Mammary epithelial cell (primary cell): ENCODE measurements at regions not wholly inside any gene's neighbourhood (a gene's known extent, or its start where the extent isn't known, plus 50 kb on each side); places are given as distances from the start of the nearest gene placed in this dataset.

Source experiments
- CTCF ChIP-seq, 2 donors: IDR thresholded peaks in 1 of 2; conservative IDR thresholded peaks in 1 of 2; 2 replicates each; pipeline ENCODE4 v1.5.1; 2011 to 2012; ENCODE audit warnings: inconsistent platforms in 2 of 2, low read length in 2 of 2, mild to moderate bottlenecking in 2 of 2, control low read depth in 1 of 2, low read depth in 1 of 2; ENCODE audit not compliant: insufficient read depth in 1 of 2; ENCODE audit errors: extremely low read depth in 1 of 2
- EZH2 ChIP-seq: IDR thresholded peaks from 2 replicates; pipeline ENCODE4 v1.6.1; 2012; ENCODE audit warnings: low read length, inconsistent platforms, borderline replicate concordance

- TF ChIP-seq CTCF (conservative IDR thresholded peaks at IDR 0.05 in 1 of 2, IDR thresholded peaks at IDR 0.05 in 1 of 2; ENCODE audit: extremely low read depth in 1 of 2, insufficient read depth in 1 of 2, low read depth in 1 of 2, low read length in 2 of 2) (no peak), EZH2 (no peak)
Observed at GRCh38 chrX:37912304-37912703, 64.9 kb upstream of the DYNLT3 start.
